OCI-LY3 (cell line): ENCODE measurements at regions not wholly inside any gene's neighbourhood (a gene's known extent, or its start where the extent isn't known, plus 50 kb on each side); places are given as distances from the start of the nearest gene placed in this dataset.
"Not testable (repeated sequence)": the region's sequence is repeated elsewhere in the genome, so short reads cannot be mapped to it uniquely, and the experiment has no call there.

Source experiments
- CTCF ChIP-seq: fragments of 200-600, 300-600 bp; sonication (generic); IDR thresholded peaks from 2 replicates; pipeline ENCODE4 v1.5.1; 2014; ENCODE audit warnings: antibody characterized with exemption, low read length, low read depth
- EZH2phosphoT487 ChIP-seq: fragments of 200-600 bp; shearing (Covaris generic); IDR thresholded peaks from 2 replicates; pipeline ENCODE4 v1.6.1; 2018; ENCODE audit warnings: antibody characterized with exemption, mixed run types, low read depth

- TF ChIP-seq CTCF, EZH2phosphoT487: not testable (repeated sequence)
Measured at GRCh38 chr16:22573225-22573530, 62.5 kb downstream of the NPIPB5 start.
